ENCODE measurements at regions not wholly inside any gene's neighbourhood (a gene's known extent, or its start where the extent isn't known, plus 50 kb on each side); places are given as distances from the start of the nearest gene placed in this dataset.

GRCh38 chr4:14446311-14446710 is 556.0 kb upstream of the CPEB2 start:
- TF ChIP-seq, protein P1, sequence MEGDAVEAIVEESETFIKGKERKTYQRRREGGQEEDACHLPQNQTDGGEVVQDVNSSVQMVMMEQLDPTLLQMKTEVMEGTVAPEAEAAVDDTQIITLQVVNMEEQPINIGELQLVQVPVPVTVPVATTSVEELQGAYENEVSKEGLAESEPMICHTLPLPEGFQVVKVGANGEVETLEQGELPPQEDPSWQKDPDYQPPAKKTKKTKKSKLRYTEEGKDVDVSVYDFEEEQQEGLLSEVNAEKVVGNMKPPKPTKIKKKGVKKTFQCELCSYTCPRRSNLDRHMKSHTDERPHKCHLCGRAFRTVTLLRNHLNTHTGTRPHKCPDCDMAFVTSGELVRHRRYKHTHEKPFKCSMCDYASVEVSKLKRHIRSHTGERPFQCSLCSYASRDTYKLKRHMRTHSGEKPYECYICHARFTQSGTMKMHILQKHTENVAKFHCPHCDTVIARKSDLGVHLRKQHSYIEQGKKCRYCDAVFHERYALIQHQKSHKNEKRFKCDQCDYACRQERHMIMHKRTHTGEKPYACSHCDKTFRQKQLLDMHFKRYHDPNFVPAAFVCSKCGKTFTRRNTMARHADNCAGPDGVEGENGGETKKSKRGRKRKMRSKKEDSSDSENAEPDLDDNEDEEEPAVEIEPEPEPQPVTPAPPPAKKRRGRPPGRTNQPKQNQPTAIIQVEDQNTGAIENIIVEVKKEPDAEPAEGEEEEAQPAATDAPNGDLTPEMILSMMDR (IDR thresholded peaks at IDR 0.05) = no peak
- TF ChIP-seq POLR2A (IDR thresholded peaks at IDR 0.05) = no peak

Measured in vagina (tissue), 2 donors.